Activated B cell treated with CpG ODN at 0.5 μM for 24 hours (primary cell): ENCODE measurements at regions not wholly inside any gene's neighbourhood (a gene's known extent, or its start where the extent isn't known, plus 50 kb on each side); places are given as distances from the start of the nearest gene placed in this dataset.

ENCODE experiments used
- ATAC-seq: fragments of 200-7000 bp; cut with Tn5 transposase; one replicate; pipeline ENCODE4 v1.10.0; 2021; ENCODE audit warnings: low read depth, mild to moderate bottlenecking, moderate library complexity
- CTCF ChIA-PET: fragments of 350-600 bp; sonication (Branson Sonifier 250); formaldehyde crosslinking; loops from one replicate; lab custom pipeline; 2021; ENCODE audit warnings: antibody characterized with exemption; lab: Charles Lee
- POLR2A ChIA-PET: fragments of 350-600 bp; sonication (Branson Sonifier 250); formaldehyde crosslinking; loops from one replicate; lab custom pipeline; 2021; ENCODE audit warnings: antibody characterized with exemption; lab: Charles Lee
- DNase-seq: peaks from one replicate; pipeline ENCODE4 v3.0.0; 2022
- H3K27ac Mint-ChIP-seq: one replicate; pipeline ENCODE4 v1.8.0; 2020; ENCODE audit warnings: mixed read lengths
- H3K27me3 Mint-ChIP-seq: one replicate; pipeline ENCODE4 v1.8.0; 2021; ENCODE audit warnings: mixed read lengths
- H3K36me3 Mint-ChIP-seq: one replicate; pipeline ENCODE4 v1.8.0; 2021; ENCODE audit warnings: low read depth, mixed read lengths
- H3K4me1 Mint-ChIP-seq: one replicate; pipeline ENCODE4 v1.8.0; 2021; ENCODE audit warnings: mixed read lengths
- H3K4me3 Mint-ChIP-seq: one replicate; pipeline ENCODE4 v1.8.0; 2020; ENCODE audit warnings: mild to moderate bottlenecking, mixed read lengths
- H3K9me3 Mint-ChIP-seq: one replicate; pipeline ENCODE4 v1.8.0; 2020; ENCODE audit warnings: mixed read lengths
- CTCF ChIP-seq: fragments of 200-600 bp; IDR thresholded peaks from one replicate; pipeline ENCODE4 v1.8.0; 2022; ENCODE audit warnings: antibody characterized with exemption, mild to moderate bottlenecking
- intact Hi-C: fragments of 100-400 bp; cut with micrococcal nuclease; formaldehyde crosslinking; loops from one replicate; pipeline ENCODE4 v1.15.1; 2024

- H3K9me3 Mint-ChIP-seq: no peaks in the 10 kb centered on the region
- H3K4me3 Mint-ChIP-seq: no peak overlapping the region
- POLR2A ChIA-PET: no interaction called here
- no peak for TF ChIP-seq CTCF
- no peaks in the 10 kb centered on the region for H3K4me1 Mint-ChIP-seq
- intact Hi-C loops: no loop called here
- H3K36me3 Mint-ChIP-seq: no peaks in the 10 kb centered on the region
- ATAC-seq (no peak), DNase-seq (no peak)
- no peak overlapping the region for H3K27ac Mint-ChIP-seq
- CTCF ChIA-PET: no interaction called here
- no peaks in the 10 kb centered on the region for H3K27me3 Mint-ChIP-seq
Measured at GRCh38 chr2:212712466-212712865, 173.9 kb upstream of the ERBB4 start.

GRCh38 chr2:212711856-212712255 lies 173.3 kb upstream of the ERBB4 start:
- no peak for TF ChIP-seq CTCF
- no peak for ATAC-seq

DNA sequence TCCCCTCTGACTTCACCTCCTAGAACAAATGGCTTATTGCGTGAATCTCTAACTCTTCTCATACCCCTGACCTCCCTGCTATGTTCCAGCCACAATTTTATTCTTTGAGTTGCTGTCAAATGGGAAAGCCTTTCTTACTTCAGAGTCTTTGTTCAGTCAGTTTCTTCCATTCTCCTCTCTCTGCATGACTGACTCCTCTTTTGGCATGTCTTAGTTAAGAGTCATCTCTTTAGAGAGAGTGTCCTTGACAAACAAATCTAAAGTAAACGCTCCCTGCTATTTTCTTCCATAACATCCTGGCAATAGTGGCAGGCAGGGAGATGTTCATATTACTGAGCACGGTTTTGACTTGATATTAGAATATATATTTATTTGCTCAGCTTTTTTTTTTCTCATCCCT lies 170.7 kb upstream of the ERBB4 start:
- POLR2A ChIA-PET: no interaction called here
- intact Hi-C loops: no loop called here
- H3K4me3 Mint-ChIP-seq: no peak overlapping the region

More at GRCh38 chr2:212711856-212712255, 173.3 kb upstream of the ERBB4 start:
- no peaks in the 10 kb centered on the region for H3K36me3 Mint-ChIP-seq
- no peak overlapping the region for H3K4me3 Mint-ChIP-seq
- ChIA-PET CTCF (no interaction called here), POLR2A (no interaction called here)
- no peaks in the 10 kb centered on the region for H3K27me3 Mint-ChIP-seq
- H3K27ac Mint-ChIP-seq: no peak overlapping the region
- DNase-seq: no peak
- H3K4me1 Mint-ChIP-seq: no peaks in the 10 kb centered on the region
- no peaks in the 10 kb centered on the region for H3K9me3 Mint-ChIP-seq
- intact Hi-C loops: no loop called here

GRCh38 chr2:212708355-212708754 lies 169.8 kb upstream of the ERBB4 start:
- TF ChIP-seq CTCF: no peak
- H3K9me3 Mint-ChIP-seq: no peaks in the 10 kb centered on the region

More for the DNA sequence above, 170.7 kb upstream of the ERBB4 start:
- DNase-seq: no peak
- H3K9me3 Mint-ChIP-seq: no peaks in the 10 kb centered on the region
- no peak for ATAC-seq
- H3K27me3 Mint-ChIP-seq: no peaks in the 10 kb centered on the region
- no peaks in the 10 kb centered on the region for H3K4me1 Mint-ChIP-seq
- no peaks in the 10 kb centered on the region for H3K36me3 Mint-ChIP-seq
- H3K27ac Mint-ChIP-seq: no peak overlapping the region
- no peak for TF ChIP-seq CTCF
- CTCF ChIA-PET: no interaction called here

GRCh38 chr2:212695426-212695825 lies 156.8 kb upstream of the ERBB4 start:
- no peak overlapping the region for H3K4me3 Mint-ChIP-seq
- CTCF ChIA-PET: no interaction called here
- DNase-seq: no peak
- TF ChIP-seq CTCF: no peak
- H3K9me3 Mint-ChIP-seq: no peaks in the 10 kb centered on the region
- H3K27me3 Mint-ChIP-seq: peaks cover 4% of the 10 kb centered on the region
- POLR2A ChIA-PET: no interaction called here
- no peak for ATAC-seq
- H3K27ac Mint-ChIP-seq: no peak overlapping the region
- no peaks in the 10 kb centered on the region for H3K36me3 Mint-ChIP-seq
- intact Hi-C loops: no loop called here
- no peaks in the 10 kb centered on the region for H3K4me1 Mint-ChIP-seq

More at GRCh38 chr2:212708355-212708754, 169.8 kb upstream of the ERBB4 start:
- Mint-ChIP-seq H3K4me3 (no peak overlapping the region), H3K27ac (no peak overlapping the region), H3K4me1 (no peaks in the 10 kb centered on the region), H3K27me3 (no peaks in the 10 kb centered on the region), H3K36me3 (no peaks in the 10 kb centered on the region)
- intact Hi-C loops: no loop called here
- CTCF ChIA-PET: no interaction called here
- no peak for DNase-seq
- ATAC-seq: no peak
- POLR2A ChIA-PET: no interaction called here
